Endothelial cell of umbilical vein (primary cell): ENCODE measurements at regions not wholly inside any gene's neighbourhood (a gene's known extent, or its start where the extent isn't known, plus 50 kb on each side); places are given as distances from the start of the nearest gene placed in this dataset.

Experiments used
- CTCF ChIP-seq, 2 donors: IDR thresholded peaks; 1 replicate in 1 of 2; 2 replicates in 1 of 2; pipeline ENCODE4 v1.5.1; 2011; ENCODE audit warnings: low read length in 2 of 2, mild to moderate bottlenecking in 2 of 2, moderate library complexity in 2 of 2, control low read depth in 1 of 2, inconsistent platforms in 1 of 2, low read depth in 1 of 2; ENCODE audit not compliant: insufficient read depth in 1 of 2; ENCODE audit errors: extremely low read depth in 1 of 2
- JUN ChIP-seq: IDR thresholded peaks from 2 replicates; pipeline ENCODE4 v1.6.1; 2011; ENCODE audit warnings: borderline replicate concordance, low read depth; ENCODE audit not compliant: insufficient read length, insufficient read depth
- MAX ChIP-seq: IDR thresholded peaks from 2 replicates; pipeline ENCODE4 v1.6.1; 2011; ENCODE audit not compliant: insufficient read depth, insufficient read length
- MYC ChIP-seq: IDR thresholded peaks from one replicate; pipeline ENCODE4 v1.6.1; 2011; ENCODE audit warnings: mild to moderate bottlenecking, low read depth, low read length
- POLR2A ChIP-seq: IDR thresholded peaks from 2 replicates; pipeline ENCODE4 v1.6.1; 2012; ENCODE audit warnings: low read depth, mild to moderate bottlenecking, control low read depth, low read length
- POLR2AphosphoS5 ChIP-seq: IDR thresholded peaks from 2 replicates; pipeline ENCODE4 v1.6.1; 2012; ENCODE audit warnings: low read depth, mild to moderate bottlenecking, control low read depth, low read length, moderate library complexity; ENCODE audit not compliant: insufficient read depth

- no peak for TF ChIP-seq MYC
- TF ChIP-seq POLR2AphosphoS5: no peak
- TF ChIP-seq JUN: no peak
- no peak for TF ChIP-seq CTCF (IDR thresholded peaks at IDR 0.05; ENCODE audit: extremely low read depth in 1 of 2, insufficient read depth in 1 of 2, low read depth in 1 of 2, low read length in 2 of 2)
- peak; percentile 45 for TF ChIP-seq POLR2A
- no peak for TF ChIP-seq MAX
These were observed 694.6 kb downstream of the USP25 start for GRCh38 chr21:16424331-16424751.
